Esophagus muscularis mucosa (tissue), 3 donors: ENCODE measurements at regions not wholly inside any gene's neighbourhood (a gene's known extent, or its start where the extent isn't known, plus 50 kb on each side); places are given as distances from the start of the nearest gene placed in this dataset.

ENCODE experiments used
- POLR2A ChIP-seq: fragments of 450-650 bp; IDR thresholded peaks from one replicate; pipeline ENCODE4 v1.6.1; 2017; ENCODE audit warnings: antibody characterized with exemption, moderate library complexity, mild to moderate bottlenecking, low read depth
- TF ChIP-seq, protein P1 (sequence below), 3 experiments: fragments of 200-600 bp in 2 of 3; fragments of 450-650 bp in 1 of 3; sonication (generic) in 2 of 3; IDR thresholded peaks; one replicate each; pipeline ENCODE4 v1.5.1; 2017 to 2019; ENCODE audit warnings: antibody characterized with exemption in 3 of 3, mild to moderate bottlenecking in 2 of 3, moderate library complexity in 1 of 3

DNA sequence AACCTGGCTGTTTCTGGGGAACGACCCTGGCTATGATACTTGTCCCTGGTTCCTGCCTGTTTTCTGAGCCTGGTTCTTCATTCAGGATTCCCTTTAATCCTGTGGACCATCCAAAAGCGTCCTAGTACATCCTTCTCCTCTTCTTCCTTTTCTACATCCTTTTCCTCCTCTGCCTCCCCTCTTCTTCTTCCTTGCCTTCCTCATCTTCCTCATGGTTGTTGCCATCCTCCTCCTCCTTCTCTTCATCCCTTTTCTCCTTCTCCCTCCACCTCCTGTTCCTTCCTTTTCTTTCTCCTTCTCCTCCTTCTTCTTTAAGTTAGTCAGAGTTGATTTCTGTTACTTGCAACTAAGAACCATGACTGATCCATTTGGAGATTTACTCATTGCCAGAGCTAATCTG lies 197.8 kb downstream of the FOXD2 start:
- TF ChIP-seq, protein P1, sequence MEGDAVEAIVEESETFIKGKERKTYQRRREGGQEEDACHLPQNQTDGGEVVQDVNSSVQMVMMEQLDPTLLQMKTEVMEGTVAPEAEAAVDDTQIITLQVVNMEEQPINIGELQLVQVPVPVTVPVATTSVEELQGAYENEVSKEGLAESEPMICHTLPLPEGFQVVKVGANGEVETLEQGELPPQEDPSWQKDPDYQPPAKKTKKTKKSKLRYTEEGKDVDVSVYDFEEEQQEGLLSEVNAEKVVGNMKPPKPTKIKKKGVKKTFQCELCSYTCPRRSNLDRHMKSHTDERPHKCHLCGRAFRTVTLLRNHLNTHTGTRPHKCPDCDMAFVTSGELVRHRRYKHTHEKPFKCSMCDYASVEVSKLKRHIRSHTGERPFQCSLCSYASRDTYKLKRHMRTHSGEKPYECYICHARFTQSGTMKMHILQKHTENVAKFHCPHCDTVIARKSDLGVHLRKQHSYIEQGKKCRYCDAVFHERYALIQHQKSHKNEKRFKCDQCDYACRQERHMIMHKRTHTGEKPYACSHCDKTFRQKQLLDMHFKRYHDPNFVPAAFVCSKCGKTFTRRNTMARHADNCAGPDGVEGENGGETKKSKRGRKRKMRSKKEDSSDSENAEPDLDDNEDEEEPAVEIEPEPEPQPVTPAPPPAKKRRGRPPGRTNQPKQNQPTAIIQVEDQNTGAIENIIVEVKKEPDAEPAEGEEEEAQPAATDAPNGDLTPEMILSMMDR (IDR thresholded peaks at IDR 0.05), result no peak
- TF ChIP-seq POLR2A, result no peak
